ENCODE measurements at regions not wholly inside any gene's neighbourhood (a gene's known extent, or its start where the extent isn't known, plus 50 kb on each side); places are given as distances from the start of the nearest gene placed in this dataset.

GRCh38 chr15:53266176-53266575, 476.0 kb upstream of the ONECUT1 start:
- RAD21 ChIA-PET (ENCODE audit: low non-redundant PET in 1 of 2, low total read pairs in 2 of 2, uncharacterized antibody in 2 of 2, unreplicated experiment in 2 of 2) = no interaction called here
- Histone ChIP-seq H3K79me2 (ENCODE audit: insufficient read depth, low read length) (no peaks in the 10 kb centered on the region), H3K9me3 (ENCODE audit: control insufficient read depth in 1 of 2, insufficient read depth in 1 of 2, low read depth in 1 of 2, low read length in 2 of 2) (no peaks in the 10 kb centered on the region; a peak in 1 of 4 replicates), H3K9me2 (ENCODE audit: insufficient read depth) (no peaks in the 10 kb centered on the region), H3K4me3 (replicated peaks in 1 of 2; ENCODE audit: low read depth in 1 of 2, low read length in 2 of 2) (no peak overlapping the region), H3K9ac (ENCODE audit: low read length) (no peak overlapping the region), H3K4me1 (ENCODE audit: control insufficient read depth in 1 of 2, insufficient read depth in 2 of 2, low read length in 2 of 2) (no peaks in the 10 kb centered on the region), H3K27me3 (ENCODE audit: insufficient read depth, low read length) (no peaks in the 10 kb centered on the region), H3K36me3 (ENCODE audit: control insufficient read depth in 1 of 2, insufficient read depth in 2 of 2, low read length in 2 of 2) (no peaks in the 10 kb centered on the region), H2AFZ (ENCODE audit: low read depth, low read length, poor library complexity, severe bottlenecking) (no peak overlapping the region), H3K4me2 (ENCODE audit: low read length) (no peak overlapping the region), H4K20me1 (ENCODE audit: insufficient read depth) (no peaks in the 10 kb centered on the region), H3K27ac (ENCODE audit: low read depth, low read length) (no peak overlapping the region)
- ATAC-seq = no peak
- BruUV-seq (replicated peaks) = no TSS peak
- TF ChIP-seq SIN3A (IDR thresholded peaks at IDR 0.05; ENCODE audit: low read depth) = no peak
- CTCF ChIA-PET = no interaction called here
- DNase-seq (ENCODE audit: low read depth, low spot score) = no peak
- intact Hi-C loops (cut with micrococcal nuclease) = no loop called here
- POLR2A ChIA-PET = no interaction called here

- Histone ChIP-seq H3K9me2 (ENCODE audit: insufficient read depth) (no peaks in the 10 kb centered on the region), H3K27me3 (ENCODE audit: insufficient read depth, low read length) (peaks cover 8% of the 10 kb centered on the region; the same call in 1 of the 2 replicates), H3K9ac (ENCODE audit: low read length) (no peak overlapping the region), H3K4me2 (ENCODE audit: low read length) (no peak overlapping the region), H3K9me3 (ENCODE audit: control insufficient read depth in 1 of 2, insufficient read depth in 1 of 2, low read depth in 1 of 2, low read length in 2 of 2) (no peaks in the 10 kb centered on the region), H3K27ac (ENCODE audit: low read depth, low read length) (no peak overlapping the region), H3K79me2 (ENCODE audit: insufficient read depth, low read length) (no peaks in the 10 kb centered on the region), H3K4me1 (ENCODE audit: control insufficient read depth in 1 of 2, insufficient read depth in 2 of 2, low read length in 2 of 2) (no peaks in the 10 kb centered on the region), H3K36me3 (ENCODE audit: control insufficient read depth in 1 of 2, insufficient read depth in 2 of 2, low read length in 2 of 2) (no peaks in the 10 kb centered on the region), H3K4me3 (replicated peaks in 1 of 2; ENCODE audit: low read depth in 1 of 2, low read length in 2 of 2) (no peak overlapping the region), H4K20me1 (ENCODE audit: insufficient read depth) (no peaks in the 10 kb centered on the region), H2AFZ (ENCODE audit: low read depth, low read length, poor library complexity, severe bottlenecking) (no peak overlapping the region)
- intact Hi-C loops (cut with micrococcal nuclease) = no loop called here
- ATAC-seq = no peak
- ChIA-PET CTCF (no interaction called here), RAD21 (ENCODE audit: low non-redundant PET in 1 of 2, low total read pairs in 2 of 2, uncharacterized antibody in 2 of 2, unreplicated experiment in 2 of 2) (no interaction called here), POLR2A (no interaction called here)
- DNase-seq (ENCODE audit: low read depth, low spot score) = no peak
- TF ChIP-seq REST (IDR thresholded peaks at IDR 0.05; ENCODE audit: low read depth) (no peak), TCF7L2 (IDR thresholded peaks at IDR 0.05; ENCODE audit: borderline replicate concordance, extremely low read depth, insufficient read depth, insufficient read length) (no peak), ZFX (IDR thresholded peaks at IDR 0.05) (no peak), SRF (IDR thresholded peaks at IDR 0.05; ENCODE audit: low read depth) (no peak), MAX (IDR thresholded peaks at IDR 0.05) (no peak)
- no TSS peak for BruUV-seq (replicated peaks)
Measured at GRCh38 chr15:53260647-53261046, 470.5 kb upstream of the ONECUT1 start.
